ENCODE measurements at regions not wholly inside any gene's neighbourhood (a gene's known extent, or its start where the extent isn't known, plus 50 kb on each side); places are given as distances from the start of the nearest gene placed in this dataset.

- H3K27ac ChIP-seq (ENCODE audit: low read depth, low read length), result no peak overlapping the region
- no peaks in the 10 kb centered on the region for H3K27me3 ChIP-seq (ENCODE audit: control insufficient read depth in 3 of 3, insufficient read depth in 3 of 3, low read length in 3 of 3)
- H3K4me3 ChIP-seq (ENCODE audit: low read length in 3 of 3), result no peak overlapping the region
- H3K36me3 ChIP-seq (ENCODE audit: control insufficient read depth in 3 of 3, insufficient read depth in 3 of 3, low read length in 3 of 3), result no peaks in the 10 kb centered on the region
- H3K9me3 ChIP-seq (ENCODE audit: control insufficient read depth in 3 of 3, low read length in 3 of 3), result no peaks in the 10 kb centered on the region
- H3K4me1 ChIP-seq (ENCODE audit: control insufficient read depth in 3 of 3, insufficient read depth in 3 of 3, low read length in 3 of 3), result no peaks in the 10 kb centered on the region
- H3K9ac ChIP-seq (ENCODE audit: low read depth in 1 of 3, low read length in 3 of 3), result no peak overlapping the region
These were observed 102.3 kb upstream of the GULP1 start for GRCh38 chr2:188189356-188189755.

GRCh38 chr2:188193230-188193629 is 98.4 kb upstream of the GULP1 start:
- Histone ChIP-seq H3K4me3 (ENCODE audit: low read length in 3 of 3) (no peak overlapping the region), H3K36me3 (ENCODE audit: control insufficient read depth in 3 of 3, insufficient read depth in 3 of 3, low read length in 3 of 3) (no peaks in the 10 kb centered on the region), H3K9ac (ENCODE audit: low read depth in 1 of 3, low read length in 3 of 3) (no peak overlapping the region), H3K4me1 (ENCODE audit: control insufficient read depth in 3 of 3, insufficient read depth in 3 of 3, low read length in 3 of 3) (no peaks in the 10 kb centered on the region), H3K27me3 (ENCODE audit: control insufficient read depth in 3 of 3, insufficient read depth in 3 of 3, low read length in 3 of 3) (no peaks in the 10 kb centered on the region), H3K27ac (ENCODE audit: low read depth, low read length) (no peak overlapping the region), H3K9me3 (ENCODE audit: control insufficient read depth in 3 of 3, low read length in 3 of 3) (no peaks in the 10 kb centered on the region)

- H3K36me3 ChIP-seq (ENCODE audit: control insufficient read depth in 3 of 3, insufficient read depth in 3 of 3, low read length in 3 of 3), result no peaks in the 10 kb centered on the region
- H3K4me3 ChIP-seq (ENCODE audit: low read length in 3 of 3), result peak overlapping the region in 1 of 3 donors; percentile 5
- no peak overlapping the region for H3K27ac ChIP-seq (ENCODE audit: low read depth, low read length)
- no peak overlapping the region for H3K9ac ChIP-seq (ENCODE audit: low read depth in 1 of 3, low read length in 3 of 3)
- H3K4me1 ChIP-seq (ENCODE audit: control insufficient read depth in 3 of 3, insufficient read depth in 3 of 3, low read length in 3 of 3), result no peaks in the 10 kb centered on the region
- no peaks in the 10 kb centered on the region for H3K27me3 ChIP-seq (ENCODE audit: control insufficient read depth in 3 of 3, insufficient read depth in 3 of 3, low read length in 3 of 3)
- H3K9me3 ChIP-seq (ENCODE audit: control insufficient read depth in 3 of 3, low read length in 3 of 3), result no peaks in the 10 kb centered on the region
These were observed 95.2 kb upstream of the GULP1 start for GRCh38 chr2:188196343-188197008.

GRCh38 chr2:188199716-188200128 is 92.0 kb upstream of the GULP1 start:
- H3K9me3 ChIP-seq (ENCODE audit: control insufficient read depth in 3 of 3, low read length in 3 of 3), result no peaks in the 10 kb centered on the region
- H3K27ac ChIP-seq (ENCODE audit: low read depth, low read length), result no peak overlapping the region
- no peak overlapping the region for H3K9ac ChIP-seq (ENCODE audit: low read depth in 1 of 3, low read length in 3 of 3)
- no peaks in the 10 kb centered on the region for H3K36me3 ChIP-seq (ENCODE audit: control insufficient read depth in 3 of 3, insufficient read depth in 3 of 3, low read length in 3 of 3)
- H3K4me3 ChIP-seq (ENCODE audit: low read length in 3 of 3), result no peak overlapping the region
- no peaks in the 10 kb centered on the region for H3K4me1 ChIP-seq (ENCODE audit: control insufficient read depth in 3 of 3, insufficient read depth in 3 of 3, low read length in 3 of 3)
- H3K27me3 ChIP-seq (ENCODE audit: control insufficient read depth in 3 of 3, insufficient read depth in 3 of 3, low read length in 3 of 3), result no peaks in the 10 kb centered on the region

- Histone ChIP-seq H3K36me3 (ENCODE audit: control insufficient read depth in 3 of 3, insufficient read depth in 3 of 3, low read length in 3 of 3) (no peaks in the 10 kb centered on the region), H3K4me1 (ENCODE audit: control insufficient read depth in 3 of 3, insufficient read depth in 3 of 3, low read length in 3 of 3) (no peaks in the 10 kb centered on the region), H3K4me3 (ENCODE audit: low read length in 3 of 3) (no peak overlapping the region), H3K9me3 (ENCODE audit: control insufficient read depth in 3 of 3, low read length in 3 of 3) (no peaks in the 10 kb centered on the region), H3K27me3 (ENCODE audit: control insufficient read depth in 3 of 3, insufficient read depth in 3 of 3, low read length in 3 of 3) (no peaks in the 10 kb centered on the region), H3K27ac (ENCODE audit: low read depth, low read length) (no peak overlapping the region), H3K9ac (ENCODE audit: low read depth in 1 of 3, low read length in 3 of 3) (no peak overlapping the region)
These were observed 90.0 kb upstream of the GULP1 start for GRCh38 chr2:188201639-188202038.

- no peaks in the 10 kb centered on the region for H3K4me1 ChIP-seq (ENCODE audit: control insufficient read depth in 3 of 3, insufficient read depth in 3 of 3, low read length in 3 of 3)
These were observed 88.9 kb upstream of the GULP1 start for GRCh38 chr2:188202777-188203176.

GRCh38 chr2:188203776-188204175 is 87.9 kb upstream of the GULP1 start:
- Histone ChIP-seq H3K4me3 (ENCODE audit: low read length in 3 of 3) (no peak overlapping the region), H3K9ac (ENCODE audit: low read depth in 1 of 3, low read length in 3 of 3) (no peak overlapping the region), H3K36me3 (ENCODE audit: control insufficient read depth in 3 of 3, insufficient read depth in 3 of 3, low read length in 3 of 3) (no peaks in the 10 kb centered on the region), H3K9me3 (ENCODE audit: control insufficient read depth in 3 of 3, low read length in 3 of 3) (no peaks in the 10 kb centered on the region), H3K4me1 (ENCODE audit: control insufficient read depth in 3 of 3, insufficient read depth in 3 of 3, low read length in 3 of 3) (no peaks in the 10 kb centered on the region), H3K27ac (ENCODE audit: low read depth, low read length) (no peak overlapping the region), H3K27me3 (ENCODE audit: control insufficient read depth in 3 of 3, insufficient read depth in 3 of 3, low read length in 3 of 3) (no peaks in the 10 kb centered on the region)

More at GRCh38 chr2:188202777-188203176, 88.9 kb upstream of the GULP1 start:
- Histone ChIP-seq H3K9ac (ENCODE audit: low read depth in 1 of 3, low read length in 3 of 3) (no peak overlapping the region), H3K27me3 (ENCODE audit: control insufficient read depth in 3 of 3, insufficient read depth in 3 of 3, low read length in 3 of 3) (no peaks in the 10 kb centered on the region), H3K9me3 (ENCODE audit: control insufficient read depth in 3 of 3, low read length in 3 of 3) (no peaks in the 10 kb centered on the region), H3K36me3 (ENCODE audit: control insufficient read depth in 3 of 3, insufficient read depth in 3 of 3, low read length in 3 of 3) (no peaks in the 10 kb centered on the region), H3K27ac (ENCODE audit: low read depth, low read length) (no peak overlapping the region), H3K4me3 (ENCODE audit: low read length in 3 of 3) (no peak overlapping the region)

GRCh38 chr2:188204824-188205223 is 86.8 kb upstream of the GULP1 start:
- Histone ChIP-seq H3K4me3 (ENCODE audit: low read length in 3 of 3) (no peak overlapping the region), H3K9me3 (ENCODE audit: control insufficient read depth in 3 of 3, low read length in 3 of 3) (no peaks in the 10 kb centered on the region)

GRCh38 chr2:188207554-188207953 is 84.1 kb upstream of the GULP1 start:
- Histone ChIP-seq H3K9ac (ENCODE audit: low read depth in 1 of 3, low read length in 3 of 3) (no peak overlapping the region), H3K9me3 (ENCODE audit: control insufficient read depth in 3 of 3, low read length in 3 of 3) (no peaks in the 10 kb centered on the region), H3K36me3 (ENCODE audit: control insufficient read depth in 3 of 3, insufficient read depth in 3 of 3, low read length in 3 of 3) (no peaks in the 10 kb centered on the region), H3K4me3 (ENCODE audit: low read length in 3 of 3) (no peak overlapping the region), H3K27ac (ENCODE audit: low read depth, low read length) (no peak overlapping the region), H3K4me1 (ENCODE audit: control insufficient read depth in 3 of 3, insufficient read depth in 3 of 3, low read length in 3 of 3) (no peaks in the 10 kb centered on the region), H3K27me3 (ENCODE audit: control insufficient read depth in 3 of 3, insufficient read depth in 3 of 3, low read length in 3 of 3) (no peaks in the 10 kb centered on the region)

More at GRCh38 chr2:188204824-188205223, 86.8 kb upstream of the GULP1 start:
- Histone ChIP-seq H3K4me1 (ENCODE audit: control insufficient read depth in 3 of 3, insufficient read depth in 3 of 3, low read length in 3 of 3) (no peaks in the 10 kb centered on the region), H3K9ac (ENCODE audit: low read depth in 1 of 3, low read length in 3 of 3) (no peak overlapping the region), H3K27me3 (ENCODE audit: control insufficient read depth in 3 of 3, insufficient read depth in 3 of 3, low read length in 3 of 3) (no peaks in the 10 kb centered on the region), H3K27ac (ENCODE audit: low read depth, low read length) (no peak overlapping the region), H3K36me3 (ENCODE audit: control insufficient read depth in 3 of 3, insufficient read depth in 3 of 3, low read length in 3 of 3) (no peaks in the 10 kb centered on the region)

GRCh38 chr2:188209218-188209617 is 82.5 kb upstream of the GULP1 start:
- Histone ChIP-seq H3K4me3 (ENCODE audit: low read length in 3 of 3) (no peak overlapping the region), H3K27me3 (ENCODE audit: control insufficient read depth in 3 of 3, insufficient read depth in 3 of 3, low read length in 3 of 3) (no peaks in the 10 kb centered on the region), H3K36me3 (ENCODE audit: control insufficient read depth in 3 of 3, insufficient read depth in 3 of 3, low read length in 3 of 3) (no peaks in the 10 kb centered on the region), H3K9ac (ENCODE audit: low read depth in 1 of 3, low read length in 3 of 3) (no peak overlapping the region), H3K4me1 (ENCODE audit: control insufficient read depth in 3 of 3, insufficient read depth in 3 of 3, low read length in 3 of 3) (no peaks in the 10 kb centered on the region), H3K27ac (ENCODE audit: low read depth, low read length) (no peak overlapping the region), H3K9me3 (ENCODE audit: control insufficient read depth in 3 of 3, low read length in 3 of 3) (no peaks in the 10 kb centered on the region)

Data from skeletal muscle tissue (tissue), 3 donors.